ENCODE measurements at regions not wholly inside any gene's neighbourhood (a gene's known extent, or its start where the extent isn't known, plus 50 kb on each side); places are given as distances from the start of the nearest gene placed in this dataset.
"Not testable (repeated sequence)": the region's sequence is repeated elsewhere in the genome, so short reads cannot be mapped to it uniquely, and the experiment has no call there.

GRCh38 chr2:87295135-87295534 lies 273.5 kb upstream of the PLGLB1 start:
- H2AFZ ChIP-seq (ENCODE audit: control insufficient read depth, low read length); H3K4me2 ChIP-seq (ENCODE audit: control insufficient read depth, extremely low read depth, insufficient read depth, low read depth, low read length); H4K20me1 ChIP-seq (ENCODE audit: control insufficient read depth, extremely low read depth, insufficient read depth, low read length); H3K9me1 ChIP-seq (ENCODE audit: control insufficient read depth, extremely low read depth, insufficient read depth, low read length); H3K27ac ChIP-seq (ENCODE audit: control insufficient read depth, insufficient read depth, low read length); H3K9ac ChIP-seq (ENCODE audit: control insufficient read depth, extremely low read depth, insufficient read depth, low read length); FAIRE-seq; dilution Hi-C loops (cut with MboI; ENCODE audit: extremely low pct_ligation_motif_present, low sequenced_read_pairs); H3K9me3 ChIP-seq (ENCODE audit: control insufficient read depth, low read depth, low read length); H3K4me3 ChIP-seq (ENCODE audit: control insufficient read depth in 2 of 3, extremely low read depth in 1 of 3, insufficient read depth in 2 of 3, low read depth in 1 of 3, low read length in 3 of 3); H3K79me2 ChIP-seq (ENCODE audit: control insufficient read depth, insufficient read depth, low read length); DNase-seq (ENCODE audit: low read depth, low spot score); H3K4me1 ChIP-seq (ENCODE audit: control insufficient read depth, extremely low read depth, insufficient read depth, low read length); H3K36me3 ChIP-seq (ENCODE audit: control insufficient read depth in 2 of 2, extremely low read depth in 1 of 2, insufficient read depth in 2 of 2, low read length in 2 of 2); H3K27me3 ChIP-seq (ENCODE audit: control insufficient read depth, extremely low read depth, insufficient read depth, low read length): not testable (repeated sequence)

GRCh38 chr2:87301349-87301748 lies 279.7 kb upstream of the PLGLB1 start:
- not testable (repeated sequence) for H3K27ac ChIP-seq (ENCODE audit: control insufficient read depth, insufficient read depth, low read length); FAIRE-seq

GRCh38 chr2:87301871-87302270 lies 280.2 kb upstream of the PLGLB1 start:
- FAIRE-seq; H2AFZ ChIP-seq (ENCODE audit: control insufficient read depth, low read length); H3K27ac ChIP-seq (ENCODE audit: control insufficient read depth, insufficient read depth, low read length); H4K20me1 ChIP-seq (ENCODE audit: control insufficient read depth, extremely low read depth, insufficient read depth, low read length); H3K4me1 ChIP-seq (ENCODE audit: control insufficient read depth, extremely low read depth, insufficient read depth, low read length); H3K36me3 ChIP-seq (ENCODE audit: control insufficient read depth in 2 of 2, extremely low read depth in 1 of 2, insufficient read depth in 2 of 2, low read length in 2 of 2); H3K9me1 ChIP-seq (ENCODE audit: control insufficient read depth, extremely low read depth, insufficient read depth, low read length); H3K9me3 ChIP-seq (ENCODE audit: control insufficient read depth, low read depth, low read length); H3K9ac ChIP-seq (ENCODE audit: control insufficient read depth, extremely low read depth, insufficient read depth, low read length); H3K4me3 ChIP-seq (ENCODE audit: control insufficient read depth in 2 of 3, extremely low read depth in 1 of 3, insufficient read depth in 2 of 3, low read depth in 1 of 3, low read length in 3 of 3); H3K27me3 ChIP-seq (ENCODE audit: control insufficient read depth, extremely low read depth, insufficient read depth, low read length); H3K4me2 ChIP-seq (ENCODE audit: control insufficient read depth, extremely low read depth, insufficient read depth, low read depth, low read length); dilution Hi-C loops (cut with MboI; ENCODE audit: extremely low pct_ligation_motif_present, low sequenced_read_pairs); DNase-seq (ENCODE audit: low read depth, low spot score); H3K79me2 ChIP-seq (ENCODE audit: control insufficient read depth, insufficient read depth, low read length): not testable (repeated sequence)

More at GRCh38 chr2:87301349-87301748, 279.7 kb upstream of the PLGLB1 start:
- H4K20me1 ChIP-seq (ENCODE audit: control insufficient read depth, extremely low read depth, insufficient read depth, low read length); H3K36me3 ChIP-seq (ENCODE audit: control insufficient read depth in 2 of 2, extremely low read depth in 1 of 2, insufficient read depth in 2 of 2, low read length in 2 of 2); H3K79me2 ChIP-seq (ENCODE audit: control insufficient read depth, insufficient read depth, low read length); H3K4me3 ChIP-seq (ENCODE audit: control insufficient read depth in 2 of 3, extremely low read depth in 1 of 3, insufficient read depth in 2 of 3, low read depth in 1 of 3, low read length in 3 of 3); H3K9me1 ChIP-seq (ENCODE audit: control insufficient read depth, extremely low read depth, insufficient read depth, low read length); H3K27me3 ChIP-seq (ENCODE audit: control insufficient read depth, extremely low read depth, insufficient read depth, low read length); H3K4me1 ChIP-seq (ENCODE audit: control insufficient read depth, extremely low read depth, insufficient read depth, low read length); dilution Hi-C loops (cut with MboI; ENCODE audit: extremely low pct_ligation_motif_present, low sequenced_read_pairs); H3K9me3 ChIP-seq (ENCODE audit: control insufficient read depth, low read depth, low read length); H3K9ac ChIP-seq (ENCODE audit: control insufficient read depth, extremely low read depth, insufficient read depth, low read length); DNase-seq (ENCODE audit: low read depth, low spot score); H3K4me2 ChIP-seq (ENCODE audit: control insufficient read depth, extremely low read depth, insufficient read depth, low read depth, low read length); H2AFZ ChIP-seq (ENCODE audit: control insufficient read depth, low read length): not testable (repeated sequence)

- H2AFZ ChIP-seq (ENCODE audit: control insufficient read depth, low read length); H3K9me3 ChIP-seq (ENCODE audit: control insufficient read depth, low read depth, low read length); H3K36me3 ChIP-seq (ENCODE audit: control insufficient read depth in 2 of 2, extremely low read depth in 1 of 2, insufficient read depth in 2 of 2, low read length in 2 of 2); H3K27me3 ChIP-seq (ENCODE audit: control insufficient read depth, extremely low read depth, insufficient read depth, low read length); H3K9ac ChIP-seq (ENCODE audit: control insufficient read depth, extremely low read depth, insufficient read depth, low read length); dilution Hi-C loops (cut with MboI; ENCODE audit: extremely low pct_ligation_motif_present, low sequenced_read_pairs); H4K20me1 ChIP-seq (ENCODE audit: control insufficient read depth, extremely low read depth, insufficient read depth, low read length); H3K4me3 ChIP-seq (ENCODE audit: control insufficient read depth in 2 of 3, extremely low read depth in 1 of 3, insufficient read depth in 2 of 3, low read depth in 1 of 3, low read length in 3 of 3); DNase-seq (ENCODE audit: low read depth, low spot score); H3K4me2 ChIP-seq (ENCODE audit: control insufficient read depth, extremely low read depth, insufficient read depth, low read depth, low read length); H3K79me2 ChIP-seq (ENCODE audit: control insufficient read depth, insufficient read depth, low read length); FAIRE-seq; H3K27ac ChIP-seq (ENCODE audit: control insufficient read depth, insufficient read depth, low read length); H3K9me1 ChIP-seq (ENCODE audit: control insufficient read depth, extremely low read depth, insufficient read depth, low read length); H3K4me1 ChIP-seq (ENCODE audit: control insufficient read depth, extremely low read depth, insufficient read depth, low read length): not testable (repeated sequence)
These were observed 287.0 kb upstream of the PLGLB1 start for GRCh38 chr2:87308621-87309020.

GRCh38 chr2:87309785-87310184 lies 288.1 kb upstream of the PLGLB1 start:
- H3K27me3 ChIP-seq (ENCODE audit: control insufficient read depth, extremely low read depth, insufficient read depth, low read length); dilution Hi-C loops (cut with MboI; ENCODE audit: extremely low pct_ligation_motif_present, low sequenced_read_pairs); DNase-seq (ENCODE audit: low read depth, low spot score): not testable (repeated sequence)

More at GRCh38 chr2:87309785-87310184, 288.1 kb upstream of the PLGLB1 start:
- H3K36me3 ChIP-seq (ENCODE audit: control insufficient read depth in 2 of 2, extremely low read depth in 1 of 2, insufficient read depth in 2 of 2, low read length in 2 of 2); H3K4me3 ChIP-seq (ENCODE audit: control insufficient read depth in 2 of 3, extremely low read depth in 1 of 3, insufficient read depth in 2 of 3, low read depth in 1 of 3, low read length in 3 of 3); H3K9me1 ChIP-seq (ENCODE audit: control insufficient read depth, extremely low read depth, insufficient read depth, low read length); H3K79me2 ChIP-seq (ENCODE audit: control insufficient read depth, insufficient read depth, low read length); H3K4me2 ChIP-seq (ENCODE audit: control insufficient read depth, extremely low read depth, insufficient read depth, low read depth, low read length); H3K9me3 ChIP-seq (ENCODE audit: control insufficient read depth, low read depth, low read length); H3K9ac ChIP-seq (ENCODE audit: control insufficient read depth, extremely low read depth, insufficient read depth, low read length); H2AFZ ChIP-seq (ENCODE audit: control insufficient read depth, low read length); H4K20me1 ChIP-seq (ENCODE audit: control insufficient read depth, extremely low read depth, insufficient read depth, low read length); H3K27ac ChIP-seq (ENCODE audit: control insufficient read depth, insufficient read depth, low read length); H3K4me1 ChIP-seq (ENCODE audit: control insufficient read depth, extremely low read depth, insufficient read depth, low read length): not testable (repeated sequence)
- FAIRE-seq = peak; percentile 80
